HEK293 (cell line): ENCODE measurements at regions not wholly inside any gene's neighbourhood (a gene's known extent, or its start where the extent isn't known, plus 50 kb on each side); places are given as distances from the start of the nearest gene placed in this dataset.
A peak's percentile ranks its signal among the peaks of the same experiment; 100 is the strongest.

Experiments used
- CTCF ChIA-PET: fragments of 350-600 bp; formaldehyde crosslinking; extraction: SDS; loops from one replicate; lab custom pipeline; 2021; ENCODE audit warnings: antibody characterized with exemption; lab: Yijun Ruan, JAX
- POLR2A ChIA-PET: fragments of 300-600 bp; formaldehyde crosslinking; extraction: SDS; loops from one replicate; lab custom pipeline; 2020; ENCODE audit warnings: antibody characterized with exemption, inconsistent platforms; lab: Yijun Ruan, JAX
- H3K27ac ChIP-seq: fragments of 200-500 bp; sonication (Bioruptor generic); 2 replicates; pipeline ENCODE4 v1.5.1; 2014; ENCODE audit warnings: low read depth, low read length, control low read depth, inconsistent platforms; ENCODE audit errors: extremely low read depth
- H3K36me3 ChIP-seq, 2 experiments: fragments of 200-500 bp in 1 of 2; sonication (Bioruptor generic) in 1 of 2; 1 replicate in 1 of 2; 2 replicates in 1 of 2; pipeline ENCODE4 v1.5.1; 2014 to 2017; ENCODE audit warnings: inconsistent platforms in 2 of 2, low read length in 2 of 2; ENCODE audit not compliant: control insufficient read depth in 2 of 2, insufficient read depth in 1 of 2
- H3K4me1 ChIP-seq: fragments of 200-500 bp; sonication (Bioruptor generic); 2 replicates; pipeline ENCODE4 v1.5.1; 2014; ENCODE audit warnings: mild to moderate bottlenecking, low read length, inconsistent platforms; ENCODE audit not compliant: control insufficient read depth, insufficient read depth
- H3K4me3 ChIP-seq: 2 replicates; pipeline ENCODE4 v1.5.1; 2011; ENCODE audit warnings: low read depth, mild to moderate bottlenecking, control low read depth, low read length, moderate library complexity
- H3K9me3 ChIP-seq: fragments of 200-500 bp; sonication (Bioruptor generic); 2 replicates; pipeline ENCODE4 v1.5.1; 2014; ENCODE audit warnings: low read depth, low read length, inconsistent platforms; ENCODE audit not compliant: control insufficient read depth, insufficient read depth
- IKZF3 ChIP-seq: fragments of 450-650 bp; IDR thresholded peaks from 2 replicates; pipeline ENCODE4 v1.5.0; 2018; ENCODE audit warnings: missing biosample characterization, mild to moderate bottlenecking, missing genetic modification characterization, moderate library complexity
- OSR2 ChIP-seq: fragments of 450-650 bp; formaldehyde crosslinking; IDR thresholded peaks from 2 replicates; pipeline ENCODE4 v1.5.1; 2016; ENCODE audit warnings: missing biosample characterization, missing genetic modification characterization
- SALL2 ChIP-seq: fragments of 450-650 bp; formaldehyde crosslinking; IDR thresholded peaks from 2 replicates; pipeline ENCODE4 v1.5.0; 2017; ENCODE audit warnings: missing biosample characterization, mild to moderate bottlenecking, missing genetic modification characterization, borderline replicate concordance
- ZBTB7A ChIP-seq: fragments of 450-650 bp; formaldehyde crosslinking; IDR thresholded peaks from 2 replicates; pipeline ENCODE4 v1.5.1; 2016; ENCODE audit warnings: low read depth, missing biosample characterization, missing genetic modification characterization
- ZEB2 ChIP-seq: fragments of 450-650 bp; formaldehyde crosslinking; IDR thresholded peaks from 2 replicates; pipeline ENCODE4 v1.5.1; 2016; ENCODE audit warnings: missing biosample characterization, missing genetic modification characterization
- ZFP41 ChIP-seq: fragments of 450-650 bp; formaldehyde crosslinking; IDR thresholded peaks from 2 replicates; pipeline ENCODE4 v1.5.1; 2016; ENCODE audit warnings: missing biosample characterization, missing genetic modification characterization, borderline replicate concordance
- ZNF140 ChIP-seq: fragments of 450-650 bp; formaldehyde crosslinking; IDR thresholded peaks from 2 replicates; pipeline ENCODE4 v1.5.1; 2016; ENCODE audit warnings: missing biosample characterization, missing genetic modification characterization
- ZNF19 ChIP-seq: fragments of 450-650 bp; formaldehyde crosslinking; IDR thresholded peaks from 2 replicates; pipeline ENCODE4; 2016; ENCODE audit warnings: missing biosample characterization, missing genetic modification characterization, low read depth
- ZNF302 ChIP-seq: fragments of 450-650 bp; formaldehyde crosslinking; IDR thresholded peaks from 2 replicates; pipeline ENCODE4 v1.5.1; 2016; ENCODE audit warnings: missing biosample characterization, missing genetic modification characterization, low read depth
- ZNF335 ChIP-seq: fragments of 450-650 bp; formaldehyde crosslinking; conservative IDR thresholded peaks from 2 replicates; pipeline ENCODE4 v1.5.1; 2016; ENCODE audit warnings: missing biosample characterization, missing genetic modification characterization
- ZNF514 ChIP-seq: fragments of 450-650 bp; formaldehyde crosslinking; IDR thresholded peaks from 2 replicates; pipeline ENCODE4 v1.5.1; 2016; ENCODE audit warnings: missing biosample characterization, missing genetic modification characterization
- ZNF530 ChIP-seq: fragments of 450-650 bp; formaldehyde crosslinking; IDR thresholded peaks from 2 replicates; pipeline ENCODE4 v1.5.1; 2016; ENCODE audit warnings: low read depth, missing biosample characterization, missing genetic modification characterization
- ZNF571 ChIP-seq: fragments of 450-650 bp; formaldehyde crosslinking; IDR thresholded peaks from 2 replicates; pipeline ENCODE4 v1.5.0; 2017; ENCODE audit warnings: missing biosample characterization, missing genetic modification characterization
- ZNF629 ChIP-seq: fragments of 450-650 bp; formaldehyde crosslinking; IDR thresholded peaks from 2 replicates; pipeline ENCODE4 v1.5.1; 2017; ENCODE audit warnings: missing biosample characterization, missing genetic modification characterization
- ZNF747 ChIP-seq: fragments of 450-650 bp; formaldehyde crosslinking; IDR thresholded peaks from 2 replicates; pipeline ENCODE4 v1.5.1; 2016; ENCODE audit warnings: missing biosample characterization, missing genetic modification characterization
- TF ChIP-seq, protein P1 (sequence below): fragments of 450-650 bp; formaldehyde crosslinking; IDR thresholded peaks from 2 replicates; pipeline ENCODE4 v1.5.0; 2017; ENCODE audit warnings: missing biosample characterization, missing genetic modification characterization, borderline replicate concordance
- TF ChIP-seq, protein P2 (sequence below): fragments of 450-650 bp; formaldehyde crosslinking; IDR thresholded peaks from 2 replicates; pipeline ENCODE4 v1.5.1; 2016; ENCODE audit warnings: missing biosample characterization, missing genetic modification characterization
- TF ChIP-seq, protein P3 (sequence below): fragments of 450-650 bp; formaldehyde crosslinking; IDR thresholded peaks from 2 replicates; pipeline ENCODE4 v1.5.1; 2016; ENCODE audit warnings: missing biosample characterization, missing genetic modification characterization
- TF ChIP-seq, protein P4 (sequence below): fragments of 450-650 bp; formaldehyde crosslinking; IDR thresholded peaks from 2 replicates; pipeline ENCODE4 v1.5.1; 2016; ENCODE audit warnings: missing biosample characterization, missing genetic modification characterization, borderline replicate concordance

DNA sequence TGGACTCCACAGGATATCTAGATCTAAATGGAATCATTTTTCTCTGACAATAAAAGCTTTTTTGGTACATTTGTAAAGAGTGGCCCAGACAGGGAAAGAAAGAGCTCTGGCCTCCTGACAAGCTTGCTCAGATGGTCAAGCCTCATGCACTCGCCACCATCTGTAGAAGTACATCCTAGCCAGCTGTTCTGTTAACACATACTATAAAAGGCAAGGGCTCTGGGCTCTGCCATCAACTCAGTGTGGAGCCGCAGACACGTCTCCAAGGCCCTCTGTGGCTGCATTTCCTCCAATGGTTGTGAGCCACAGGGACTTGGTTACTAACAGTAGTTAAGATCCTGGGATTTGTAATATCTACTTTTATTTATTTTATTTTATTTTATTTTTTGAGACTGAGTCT, 70.8 kb upstream of the KDM7A start (continued):
- TF ChIP-seq, protein P1, sequence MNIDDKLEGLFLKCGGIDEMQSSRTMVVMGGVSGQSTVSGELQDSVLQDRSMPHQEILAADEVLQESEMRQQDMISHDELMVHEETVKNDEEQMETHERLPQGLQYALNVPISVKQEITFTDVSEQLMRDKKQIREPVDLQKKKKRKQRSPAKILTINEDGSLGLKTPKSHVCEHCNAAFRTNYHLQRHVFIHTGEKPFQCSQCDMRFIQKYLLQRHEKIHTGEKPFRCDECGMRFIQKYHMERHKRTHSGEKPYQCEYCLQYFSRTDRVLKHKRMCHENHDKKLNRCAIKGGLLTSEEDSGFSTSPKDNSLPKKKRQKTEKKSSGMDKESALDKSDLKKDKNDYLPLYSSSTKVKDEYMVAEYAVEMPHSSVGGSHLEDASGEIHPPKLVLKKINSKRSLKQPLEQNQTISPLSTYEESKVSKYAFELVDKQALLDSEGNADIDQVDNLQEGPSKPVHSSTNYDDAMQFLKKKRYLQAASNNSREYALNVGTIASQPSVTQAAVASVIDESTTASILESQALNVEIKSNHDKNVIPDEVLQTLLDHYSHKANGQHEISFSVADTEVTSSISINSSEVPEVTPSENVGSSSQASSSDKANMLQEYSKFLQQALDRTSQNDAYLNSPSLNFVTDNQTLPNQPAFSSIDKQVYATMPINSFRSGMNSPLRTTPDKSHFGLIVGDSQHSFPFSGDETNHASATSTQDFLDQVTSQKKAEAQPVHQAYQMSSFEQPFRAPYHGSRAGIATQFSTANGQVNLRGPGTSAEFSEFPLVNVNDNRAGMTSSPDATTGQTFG = no peak
- TF ChIP-seq ZNF571 (no peak), IKZF3 (no peak), OSR2 (no peak)
- TF ChIP-seq, all 188 proteins: peak for 0

DNA sequence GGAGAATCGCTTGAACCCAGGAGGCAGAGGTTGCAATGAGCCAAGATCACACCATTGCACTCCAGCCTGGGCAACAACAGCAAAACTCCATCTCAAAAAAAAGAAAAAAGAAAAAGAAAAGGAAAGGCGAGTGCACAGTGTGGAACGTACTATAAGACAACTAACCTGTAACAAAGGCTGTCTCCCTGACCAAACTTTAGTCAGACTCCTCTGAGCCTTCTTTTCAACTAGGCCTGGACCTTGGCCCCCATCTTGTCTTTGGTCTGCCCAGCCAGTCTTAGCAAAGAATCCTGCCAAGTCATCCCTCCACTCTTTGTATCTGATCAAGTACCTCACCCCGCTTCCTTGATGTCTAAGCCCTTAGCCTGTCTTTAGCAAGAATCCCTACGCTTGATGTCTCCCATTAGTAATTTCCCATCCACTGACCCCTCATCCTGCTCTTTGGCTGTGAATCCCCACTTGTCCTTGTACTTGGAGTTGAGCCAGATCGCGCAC, 68.9 kb upstream of the KDM7A start:
- Histone ChIP-seq H3K4me1 (no peaks in the 10 kb centered on the region), H3K4me3 (no peak overlapping the region), H3K27ac (no peak overlapping the region), H3K36me3 (no peaks in the 10 kb centered on the region), H3K9me3 (no peaks in the 10 kb centered on the region)
- ChIA-PET POLR2A (no interaction called here), CTCF (interaction anchor here (0.6 kb wide), 1 partner anchor 1042 kb away, joined by 4 read pairs; no protein-coding TSS in a partner anchor)
- TF ChIP-seq ZNF140 (tag by site-specific recombination) = no peak
- TF ChIP-seq ZNF747 (tag by site-specific recombination) = no peak
- TF ChIP-seq ZNF629 (tag by site-specific recombination) = no peak

DNA sequence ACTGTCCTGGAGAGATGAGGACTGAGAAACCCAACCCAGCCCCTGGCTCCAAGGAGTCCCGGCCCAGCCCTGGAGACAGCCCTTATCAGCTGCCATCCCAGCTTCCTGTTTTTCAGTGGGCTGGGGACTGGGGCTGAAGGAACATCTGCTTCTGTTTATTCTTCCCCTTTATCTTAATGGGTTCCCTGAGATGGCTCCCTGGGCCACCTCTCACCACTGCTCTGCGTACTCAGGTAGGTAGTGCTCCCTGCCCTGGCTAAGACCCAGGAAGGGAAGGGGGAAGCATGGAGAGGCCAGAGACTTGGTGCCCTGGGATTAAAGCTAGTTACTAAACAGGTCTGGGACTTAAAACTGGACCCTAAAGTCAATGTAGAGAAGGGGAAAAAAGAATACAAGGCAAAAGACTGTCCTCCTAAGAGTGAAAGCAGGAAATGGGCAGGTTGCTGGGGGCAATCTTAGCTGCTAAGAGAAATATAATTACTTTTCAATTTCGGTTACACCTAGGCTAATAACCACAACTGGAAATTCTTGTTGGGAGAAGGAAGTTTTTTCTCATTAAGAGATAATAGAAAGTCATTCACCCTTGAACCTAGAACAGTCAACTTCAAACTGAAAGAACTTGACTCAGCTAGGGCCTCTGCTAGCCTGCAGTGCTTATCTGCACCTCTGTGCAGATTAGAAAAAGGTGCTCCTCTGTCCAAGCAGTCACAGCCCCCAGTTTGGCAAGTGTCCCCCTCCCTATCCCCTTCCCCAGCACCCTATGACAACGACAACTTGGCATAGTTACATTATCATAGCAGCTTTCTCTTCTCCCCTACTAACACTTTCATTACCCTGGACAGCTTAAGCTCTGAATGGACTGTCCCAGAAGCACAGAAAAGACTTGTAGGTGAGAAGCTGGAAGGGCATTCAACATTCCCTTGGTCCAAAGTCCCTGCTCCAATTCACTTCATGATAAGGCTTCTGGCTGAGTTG, 65.6 kb upstream of the KDM7A start:
- POLR2A ChIA-PET = no interaction called here
- H3K4me1 ChIP-seq = no peaks in the 10 kb centered on the region
- H3K4me3 ChIP-seq = no peak overlapping the region
- H3K27ac ChIP-seq = no peak overlapping the region
- H3K9me3 ChIP-seq = no peaks in the 10 kb centered on the region
- no peaks in the 10 kb centered on the region for H3K36me3 ChIP-seq
- CTCF ChIA-PET = no interaction called here
- TF ChIP-seq ZNF335 (tag by site-specific recombination) (0 out of 2 replicates have a peak, but pooled peaks have one; percentile 20), ZBTB7A (tag by site-specific recombination) (no peak), ZEB2 (tag by site-specific recombination) (no peak), ZNF514 (no peak), ZNF530 (tag by site-specific recombination) (no peak), OSR2 (peak; percentile 52), ZNF19 (tag by site-specific recombination) (no peak), SALL2 (no peak), ZFP41 (tag by site-specific recombination) (no peak), ZNF302 (tag by site-specific recombination) (no peak)
- TF ChIP-seq, protein P2, sequence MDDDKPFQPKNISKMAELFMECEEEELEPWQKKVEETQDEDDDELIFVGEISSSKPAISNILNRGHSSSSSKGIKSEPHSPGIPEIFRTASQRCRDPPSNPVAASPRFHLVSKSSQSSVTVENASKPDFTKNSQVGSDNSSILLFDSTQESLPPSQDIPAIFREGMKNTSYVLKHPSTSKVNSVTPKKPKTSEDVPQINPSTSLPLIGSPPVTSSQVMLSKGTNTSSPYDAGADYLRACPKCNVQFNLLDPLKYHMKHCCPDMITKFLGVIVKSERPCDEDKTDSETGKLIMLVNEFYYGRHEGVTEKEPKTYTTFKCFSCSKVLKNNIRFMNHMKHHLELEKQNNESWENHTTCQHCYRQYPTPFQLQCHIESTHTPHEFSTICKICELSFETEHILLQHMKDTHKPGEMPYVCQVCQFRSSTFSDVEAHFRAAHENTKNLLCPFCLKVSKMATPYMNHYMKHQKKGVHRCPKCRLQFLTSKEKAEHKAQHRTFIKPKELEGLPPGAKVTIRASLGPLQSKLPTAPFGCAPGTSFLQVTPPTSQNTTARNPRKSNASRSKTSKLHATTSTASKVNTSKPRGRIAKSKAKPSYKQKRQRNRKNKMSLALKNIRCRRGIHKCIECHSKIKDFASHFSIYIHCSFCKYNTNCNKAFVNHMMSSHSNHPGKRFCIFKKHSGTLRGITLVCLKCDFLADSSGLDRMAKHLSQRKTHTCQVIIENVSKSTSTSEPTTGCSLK = no peak
- TF ChIP-seq, protein P3, sequence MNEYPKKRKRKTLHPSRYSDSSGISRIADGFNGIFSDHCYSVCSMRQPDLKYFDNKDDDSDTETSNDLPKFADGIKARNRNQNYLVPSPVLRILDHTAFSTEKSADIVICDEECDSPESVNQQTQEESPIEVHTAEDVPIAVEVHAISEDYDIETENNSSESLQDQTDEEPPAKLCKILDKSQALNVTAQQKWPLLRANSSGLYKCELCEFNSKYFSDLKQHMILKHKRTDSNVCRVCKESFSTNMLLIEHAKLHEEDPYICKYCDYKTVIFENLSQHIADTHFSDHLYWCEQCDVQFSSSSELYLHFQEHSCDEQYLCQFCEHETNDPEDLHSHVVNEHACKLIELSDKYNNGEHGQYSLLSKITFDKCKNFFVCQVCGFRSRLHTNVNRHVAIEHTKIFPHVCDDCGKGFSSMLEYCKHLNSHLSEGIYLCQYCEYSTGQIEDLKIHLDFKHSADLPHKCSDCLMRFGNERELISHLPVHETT (tag by site-specific recombination) = no peak
- TF ChIP-seq, protein P4, sequence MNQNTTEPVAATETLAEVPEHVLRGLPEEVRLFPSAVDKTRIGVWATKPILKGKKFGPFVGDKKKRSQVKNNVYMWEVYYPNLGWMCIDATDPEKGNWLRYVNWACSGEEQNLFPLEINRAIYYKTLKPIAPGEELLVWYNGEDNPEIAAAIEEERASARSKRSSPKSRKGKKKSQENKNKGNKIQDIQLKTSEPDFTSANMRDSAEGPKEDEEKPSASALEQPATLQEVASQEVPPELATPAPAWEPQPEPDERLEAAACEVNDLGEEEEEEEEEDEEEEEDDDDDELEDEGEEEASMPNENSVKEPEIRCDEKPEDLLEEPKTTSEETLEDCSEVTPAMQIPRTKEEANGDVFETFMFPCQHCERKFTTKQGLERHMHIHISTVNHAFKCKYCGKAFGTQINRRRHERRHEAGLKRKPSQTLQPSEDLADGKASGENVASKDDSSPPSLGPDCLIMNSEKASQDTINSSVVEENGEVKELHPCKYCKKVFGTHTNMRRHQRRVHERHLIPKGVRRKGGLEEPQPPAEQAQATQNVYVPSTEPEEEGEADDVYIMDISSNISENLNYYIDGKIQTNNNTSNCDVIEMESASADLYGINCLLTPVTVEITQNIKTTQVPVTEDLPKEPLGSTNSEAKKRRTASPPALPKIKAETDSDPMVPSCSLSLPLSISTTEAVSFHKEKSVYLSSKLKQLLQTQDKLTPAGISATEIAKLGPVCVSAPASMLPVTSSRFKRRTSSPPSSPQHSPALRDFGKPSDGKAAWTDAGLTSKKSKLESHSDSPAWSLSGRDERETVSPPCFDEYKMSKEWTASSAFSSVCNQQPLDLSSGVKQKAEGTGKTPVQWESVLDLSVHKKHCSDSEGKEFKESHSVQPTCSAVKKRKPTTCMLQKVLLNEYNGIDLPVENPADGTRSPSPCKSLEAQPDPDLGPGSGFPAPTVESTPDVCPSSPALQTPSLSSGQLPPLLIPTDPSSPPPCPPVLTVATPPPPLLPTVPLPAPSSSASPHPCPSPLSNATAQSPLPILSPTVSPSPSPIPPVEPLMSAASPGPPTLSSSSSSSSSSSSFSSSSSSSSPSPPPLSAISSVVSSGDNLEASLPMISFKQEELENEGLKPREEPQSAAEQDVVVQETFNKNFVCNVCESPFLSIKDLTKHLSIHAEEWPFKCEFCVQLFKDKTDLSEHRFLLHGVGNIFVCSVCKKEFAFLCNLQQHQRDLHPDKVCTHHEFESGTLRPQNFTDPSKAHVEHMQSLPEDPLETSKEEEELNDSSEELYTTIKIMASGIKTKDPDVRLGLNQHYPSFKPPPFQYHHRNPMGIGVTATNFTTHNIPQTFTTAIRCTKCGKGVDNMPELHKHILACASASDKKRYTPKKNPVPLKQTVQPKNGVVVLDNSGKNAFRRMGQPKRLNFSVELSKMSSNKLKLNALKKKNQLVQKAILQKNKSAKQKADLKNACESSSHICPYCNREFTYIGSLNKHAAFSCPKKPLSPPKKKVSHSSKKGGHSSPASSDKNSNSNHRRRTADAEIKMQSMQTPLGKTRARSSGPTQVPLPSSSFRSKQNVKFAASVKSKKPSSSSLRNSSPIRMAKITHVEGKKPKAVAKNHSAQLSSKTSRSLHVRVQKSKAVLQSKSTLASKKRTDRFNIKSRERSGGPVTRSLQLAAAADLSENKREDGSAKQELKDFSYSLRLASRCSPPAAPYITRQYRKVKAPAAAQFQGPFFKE (tag by site-specific recombination) = no peak
